GM12878 (cell line): ENCODE measurements at regions not wholly inside any gene's neighbourhood (a gene's known extent, or its start where the extent isn't known, plus 50 kb on each side); places are given as distances from the start of the nearest gene placed in this dataset.

ENCODE experiments used
- ATAC-seq: fragments of 200-7000 bp; cut with Tn5 transposase; 3 replicates; pipeline ENCODE4 v1.9.1; 2020; ENCODE audit warnings: mild to moderate bottlenecking, moderate library complexity
- BruUV-seq: library from RNA; stranded (reverse); fragments of 400-500 nt; replicated peaks from 2 replicates; lab custom pipeline; 2021; lab: Mats Ljungman, UMichigan
- CTCF ChIA-PET: fragments of 300-600 bp; sonication (Branson Sonifier 250); formaldehyde crosslinking; extraction: SDS; loops from one replicate; lab custom pipeline; 2021; ENCODE audit warnings: inconsistent platforms; lab: Yijun Ruan, JAX
- POLR2A ChIA-PET: fragments of 350-600 bp; formaldehyde crosslinking; extraction: SDS; loops from one replicate; lab custom pipeline; 2021; ENCODE audit warnings: inconsistent platforms; lab: Charles Lee
- RAD21 ChIA-PET: fragments of 300-600 bp; sonication (Branson Sonifier 250); formaldehyde crosslinking; loops from one replicate; lab custom pipeline; 2023; ENCODE audit warnings: antibody characterized with exemption; ENCODE audit not compliant: unreplicated experiment; lab: Charles Lee
- SMC1A ChIA-PET: fragments of 300-600 bp; sonication (Branson Sonifier 250); formaldehyde crosslinking; loops from one replicate; lab custom pipeline; 2023; ENCODE audit not compliant: unreplicated experiment, uncharacterized antibody; lab: Charles Lee
- DNase-seq: peaks from one replicate; pipeline ENCODE4 v3.0.0-alpha.2; 2011; ENCODE audit warnings: low read depth, low spot score
- FAIRE-seq: peaks from 3 replicates; lab custom pipeline; 2011; peaks lifted over from hg19 to GRCh38; lab: Jason Lieb, UNC
- H2AFZ ChIP-seq: 2 replicates; pipeline ENCODE4 v1.6.0; 2011; ENCODE audit warnings: low read depth, low read length, control low read depth; ENCODE audit not compliant: control insufficient read depth
- H3K27ac ChIP-seq: 2 replicates; pipeline ENCODE4 v1.5.1; 2011; ENCODE audit warnings: control low read depth; ENCODE audit not compliant: control insufficient read depth, insufficient read depth
- H3K27me3 ChIP-seq, 2 experiments: replicated peaks in 1 of 2; 2 replicates each; pipeline versions ENCODE4 v1.6.0 to v1.6.1; 2011; ENCODE audit warnings: low read length in 1 of 2; ENCODE audit not compliant: control insufficient read depth in 2 of 2, insufficient read depth in 2 of 2
- H3K36me3 ChIP-seq, 2 experiments: 2 replicates each; pipeline ENCODE4 v1.5.1; 2011; ENCODE audit warnings: low read length in 1 of 2; ENCODE audit not compliant: control insufficient read depth in 2 of 2, insufficient read depth in 2 of 2
- H3K4me1 ChIP-seq: 2 replicates; pipeline ENCODE4 v1.6.1; 2011; ENCODE audit warnings: mild to moderate bottlenecking, low read length, moderate library complexity, mixed read lengths; ENCODE audit not compliant: control insufficient read depth, insufficient read depth
- H3K4me2 ChIP-seq: 2 replicates; pipeline ENCODE4 v1.6.0; 2011; ENCODE audit warnings: control low read depth; ENCODE audit not compliant: control insufficient read depth, insufficient read depth
- H3K4me3 ChIP-seq: fragments of 200-600 bp; sonication (generic); 2 replicates; pipeline ENCODE4 v1.5.1; 2016
- H3K79me2 ChIP-seq: 2 replicates; pipeline ENCODE4 v1.6.0; 2011; ENCODE audit warnings: low read length; ENCODE audit not compliant: control insufficient read depth, insufficient read depth
- H3K9ac ChIP-seq: 2 replicates; pipeline ENCODE4 v1.8.0; 2011; ENCODE audit warnings: low read length, control low read depth, mixed read lengths; ENCODE audit not compliant: control insufficient read depth, insufficient read depth
- H3K9me3 ChIP-seq: replicated peaks from 3 replicates; pipeline ENCODE4 v1.5.1; 2011; ENCODE audit warnings: mild to moderate bottlenecking, low read length; ENCODE audit not compliant: control insufficient read depth, insufficient read depth
- H4K20me1 ChIP-seq: 2 replicates; pipeline ENCODE4 v1.6.0; 2011; ENCODE audit not compliant: control insufficient read depth, insufficient read depth
- E4F1 ChIP-seq: fragments of 450-650 bp; IDR thresholded peaks from 2 replicates; pipeline ENCODE4 v1.6.1; 2018; ENCODE audit warnings: borderline replicate concordance, mild to moderate bottlenecking; ENCODE audit not compliant: partially characterized antibody
- IRF4 ChIP-seq: IDR thresholded peaks from 2 replicates; pipeline ENCODE4 v1.6.1; 2011; ENCODE audit warnings: low read depth, low read length
- JUND ChIP-seq: IDR thresholded peaks from 2 replicates; pipeline ENCODE4 v1.6.1; 2012; ENCODE audit warnings: low read depth, mild to moderate bottlenecking, low read length, improper control_type of control experiment, moderate library complexity
- MEF2A ChIP-seq: IDR thresholded peaks from 2 replicates; pipeline ENCODE4 v1.6.1; 2011; ENCODE audit warnings: low read depth, mild to moderate bottlenecking, low read length, moderate library complexity; ENCODE audit not compliant: insufficient read depth
- WGBS: methylation state at CpG from one replicate; pipeline ENCODE4 v1.1.6; 2016; ENCODE audit warnings: low lambda C conversion rate; ENCODE audit not compliant: insufficient replicate concordance, insufficient coverage; ENCODE audit errors: missing lambda C conversion rate; 5-methylcytosine and 5-hydroxymethylcytosine counted together
- in situ Hi-C: fragments of 300-500 bp; cut with MboI; formaldehyde crosslinking; loops from 9 replicates; pipeline ENCODE4 v1.14.3; 2018; ENCODE audit warnings: mixed read lengths
- intact Hi-C: fragments of 100-400 bp; cut with micrococcal nuclease; formaldehyde crosslinking; loops from one replicate; pipeline ENCODE4 v1.14.2; 2022; ENCODE audit not compliant: unreplicated experiment
- TF ChIP-seq, protein P1 (sequence below): fragments of 450-650 bp; IDR thresholded peaks from 2 replicates; pipeline ENCODE4 v1.6.1; 2018; ENCODE audit warnings: mild to moderate bottlenecking, low read depth, moderate library complexity; ENCODE audit not compliant: partially characterized antibody
- TF ChIP-seq, protein P2 (sequence below): fragments of 450-650 bp; IDR thresholded peaks from 2 replicates; pipeline ENCODE4 v1.6.1; 2016; ENCODE audit warnings: mild to moderate bottlenecking

DNA sequence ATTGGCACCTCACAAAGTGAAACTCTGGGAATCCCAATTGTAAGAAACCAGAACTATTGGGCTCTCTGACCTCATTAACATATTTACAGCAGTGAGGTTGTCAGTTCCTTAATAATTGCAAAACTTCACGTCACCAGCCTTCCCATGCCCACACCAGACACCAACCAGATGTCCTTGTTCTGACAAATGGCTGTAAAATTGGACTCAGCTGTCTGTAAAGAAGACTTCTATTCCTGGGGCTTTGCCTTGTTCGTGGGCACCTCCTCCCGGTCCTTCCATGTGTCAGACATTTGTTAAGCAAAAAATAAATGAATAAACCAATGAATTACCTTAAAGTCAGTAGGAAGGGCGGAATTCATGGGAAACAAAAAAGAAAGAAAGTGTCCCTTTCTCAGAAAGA is 284.3 kb upstream of the CDH11 start (continued):
- TF ChIP-seq, protein P1, sequence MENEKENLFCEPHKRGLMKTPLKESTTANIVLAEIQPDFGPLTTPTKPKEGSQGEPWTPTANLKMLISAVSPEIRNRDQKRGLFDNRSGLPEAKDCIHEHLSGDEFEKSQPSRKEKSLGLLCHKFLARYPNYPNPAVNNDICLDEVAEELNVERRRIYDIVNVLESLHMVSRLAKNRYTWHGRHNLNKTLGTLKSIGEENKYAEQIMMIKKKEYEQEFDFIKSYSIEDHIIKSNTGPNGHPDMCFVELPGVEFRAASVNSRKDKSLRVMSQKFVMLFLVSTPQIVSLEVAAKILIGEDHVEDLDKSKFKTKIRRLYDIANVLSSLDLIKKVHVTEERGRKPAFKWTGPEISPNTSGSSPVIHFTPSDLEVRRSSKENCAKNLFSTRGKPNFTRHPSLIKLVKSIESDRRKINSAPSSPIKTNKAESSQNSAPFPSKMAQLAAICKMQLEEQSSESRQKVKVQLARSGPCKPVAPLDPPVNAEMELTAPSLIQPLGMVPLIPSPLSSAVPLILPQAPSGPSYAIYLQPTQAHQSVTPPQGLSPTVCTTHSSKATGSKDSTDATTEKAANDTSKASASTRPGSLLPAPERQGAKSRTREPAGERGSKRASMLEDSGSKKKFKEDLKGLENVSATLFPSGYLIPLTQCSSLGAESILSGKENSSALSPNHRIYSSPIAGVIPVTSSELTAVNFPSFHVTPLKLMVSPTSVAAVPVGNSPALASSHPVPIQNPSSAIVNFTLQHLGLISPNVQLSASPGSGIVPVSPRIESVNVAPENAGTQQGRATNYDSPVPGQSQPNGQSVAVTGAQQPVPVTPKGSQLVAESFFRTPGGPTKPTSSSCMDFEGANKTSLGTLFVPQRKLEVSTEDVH = no peak
- TF ChIP-seq, protein P2, sequence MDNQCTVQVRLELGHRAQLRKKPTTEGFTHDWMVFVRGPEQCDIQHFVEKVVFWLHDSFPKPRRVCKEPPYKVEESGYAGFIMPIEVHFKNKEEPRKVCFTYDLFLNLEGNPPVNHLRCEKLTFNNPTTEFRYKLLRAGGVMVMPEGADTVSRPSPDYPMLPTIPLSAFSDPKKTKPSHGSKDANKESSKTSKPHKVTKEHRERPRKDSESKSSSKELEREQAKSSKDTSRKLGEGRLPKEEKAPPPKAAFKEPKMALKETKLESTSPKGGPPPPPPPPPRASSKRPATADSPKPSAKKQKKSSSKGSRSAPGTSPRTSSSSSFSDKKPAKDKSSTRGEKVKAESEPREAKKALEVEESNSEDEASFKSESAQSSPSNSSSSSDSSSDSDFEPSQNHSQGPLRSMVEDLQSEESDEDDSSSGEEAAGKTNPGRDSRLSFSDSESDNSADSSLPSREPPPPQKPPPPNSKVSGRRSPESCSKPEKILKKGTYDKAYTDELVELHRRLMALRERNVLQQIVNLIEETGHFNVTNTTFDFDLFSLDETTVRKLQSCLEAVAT = no peak
- no peak for TF ChIP-seq E4F1
- TF ChIP-seq IRF4 = no peak
- no peak for TF ChIP-seq JUND

GRCh38 chr16:65394281-65394680 is 272.4 kb upstream of the CDH11 start:
- intact Hi-C loops (no loop called here), in situ Hi-C loops (no loop called here)
- BruUV-seq = no TSS peak
- no peak for DNase-seq
- SMC1A ChIA-PET = no interaction called here
- no peaks in the 10 kb centered on the region for H3K9me3 ChIP-seq
- H4K20me1 ChIP-seq = no peaks in the 10 kb centered on the region
- no peak overlapping the region for H3K9ac ChIP-seq
- H3K27ac ChIP-seq = no peak overlapping the region
- CTCF ChIA-PET = no interaction called here
- no peak overlapping the region for H2AFZ ChIP-seq
- TF ChIP-seq MEF2A = no peak
- no peak overlapping the region for H3K4me2 ChIP-seq
- no peaks in the 10 kb centered on the region for H3K4me1 ChIP-seq
- H3K27me3 ChIP-seq = no peaks in the 10 kb centered on the region
- ATAC-seq = no peak
- RAD21 ChIA-PET = no interaction called here
- H3K79me2 ChIP-seq = no peaks in the 10 kb centered on the region
- 39% methylated on average over 6 of the region's 6 CpGs for WGBS
- FAIRE-seq = no peak
- no peaks in the 10 kb centered on the region for H3K36me3 ChIP-seq
- POLR2A ChIA-PET = no interaction called here
- no peak overlapping the region for H3K4me3 ChIP-seq
